B cell (primary cell): ENCODE measurements at regions not wholly inside any gene's neighbourhood (a gene's known extent, or its start where the extent isn't known, plus 50 kb on each side); places are given as distances from the start of the nearest gene placed in this dataset.

ENCODE experiments used
- ATAC-seq: fragments of 200-7000 bp; cut with Tn5 transposase; one replicate; pipeline ENCODE4 v1.10.0; 2021; ENCODE audit warnings: low read depth, mild to moderate bottlenecking, moderate number of reproducible peaks, moderate library complexity
- CTCF ChIA-PET: fragments of 350-600 bp; sonication (Branson Sonifier 250); formaldehyde crosslinking; loops from one replicate; lab custom pipeline; 2021; ENCODE audit warnings: antibody characterized with exemption, inconsistent platforms; lab: Charles Lee
- POLR2A ChIA-PET: fragments of 350-600 bp; sonication (Branson Sonifier 250); formaldehyde crosslinking; loops from one replicate; lab custom pipeline; 2021; ENCODE audit warnings: antibody characterized with exemption; lab: Charles Lee
- DNase-seq: peaks from one replicate; pipeline ENCODE4 v3.0.0; 2013
- H2AFZ ChIP-seq: 2 replicates; pipeline ENCODE4 v1.6.1; 2012; ENCODE audit warnings: mild to moderate bottlenecking, low read depth, low read length; ENCODE audit not compliant: insufficient read depth, poor library complexity, severe bottlenecking
- H3K27ac ChIP-seq, 2 donors: 1 replicate in 1 of 2; 2 replicates in 1 of 2; pipeline ENCODE4 v1.5.1; 2012 to 2013; ENCODE audit warnings: low read length in 2 of 2, mild to moderate bottlenecking in 2 of 2, moderate library complexity in 1 of 2
- H3K27me3 ChIP-seq, 4 experiments: fragments of 200-600 bp in 1 of 4; sonication (generic) in 1 of 4; replicated peaks in 1 of 4; 1 replicate in 2 of 4; 2 replicates in 2 of 4; pipeline versions ENCODE4 v1.6.1 to v1.7.0; 2013 to 2016; ENCODE audit warnings: low read length in 3 of 4, mild to moderate bottlenecking in 2 of 4, mixed read lengths in 1 of 4, moderate library complexity in 1 of 4; ENCODE audit not compliant: insufficient read depth in 4 of 4, control insufficient read depth in 3 of 4; ENCODE audit errors: control extremely low read depth in 1 of 4
- H3K36me3 ChIP-seq, 2 experiments: replicated peaks in 1 of 2; 1 replicate in 1 of 2; 2 replicates in 1 of 2; pipeline versions ENCODE4 v1.6.1 to v1.7.1; 2013; ENCODE audit warnings: low read length in 1 of 2; ENCODE audit not compliant: insufficient read depth in 2 of 2, control insufficient read depth in 1 of 2; ENCODE audit errors: control extremely low read depth in 1 of 2, extremely low read depth in 1 of 2
- H3K4me1 ChIP-seq, 2 donors: fragments of 200-600 bp in 1 of 2; sonication (generic) in 1 of 2; 1 replicate in 1 of 2; 2 replicates in 1 of 2; pipeline versions ENCODE4 v1.5.1 to v1.6.1; 2013 to 2017; ENCODE audit warnings: low read length in 2 of 2; ENCODE audit not compliant: control insufficient read depth in 2 of 2, insufficient read depth in 2 of 2
- H3K4me2 ChIP-seq: replicated peaks from 2 replicates; pipeline ENCODE3; 2012; ENCODE audit warnings: mild to moderate bottlenecking, low read depth, low read length; ENCODE audit not compliant: poor library complexity, severe bottlenecking
- H3K4me3 ChIP-seq, 5 experiments: fragments of 200-600 bp in 1 of 5; sonication (generic) in 1 of 5; 1 replicate in 3 of 5; 2 replicates in 2 of 5; pipeline versions ENCODE4 v1.5.1 to v1.7.0; 2011 to 2016; ENCODE audit warnings: low read length in 4 of 5, mild to moderate bottlenecking in 4 of 5, low read depth in 2 of 5, control low read depth in 1 of 5, moderate library complexity in 1 of 5; ENCODE audit not compliant: insufficient read depth in 1 of 5; ENCODE audit errors: control extremely low read depth in 1 of 5, extremely low read depth in 1 of 5
- H3K79me2 ChIP-seq: fragments of 200-600 bp; sonication (generic); one replicate; pipeline ENCODE4 v1.6.0; 2016; ENCODE audit warnings: low read length; ENCODE audit not compliant: control insufficient read depth, insufficient read depth
- H3K9ac ChIP-seq: fragments of 200-600 bp; sonication (generic); 2 replicates; pipeline ENCODE4 v1.6.1; 2017; ENCODE audit warnings: mild to moderate bottlenecking, low read length, moderate library complexity
- H3K9me3 ChIP-seq, 3 donors: one replicate each; pipeline versions ENCODE4 v1.6.1 to v1.7.1; 2013; ENCODE audit warnings: low read length in 2 of 3; ENCODE audit not compliant: control insufficient read depth in 2 of 3, insufficient read depth in 1 of 3; ENCODE audit errors: control extremely low read depth in 1 of 3
- H4K20me1 ChIP-seq: 2 replicates; pipeline ENCODE4 v1.6.0; 2012; ENCODE audit warnings: mild to moderate bottlenecking, low read length; ENCODE audit not compliant: insufficient read depth, control insufficient read depth, poor library complexity, severe bottlenecking
- H3K27ac Mint-ChIP-seq: one replicate; pipeline ENCODE4 v1.8.0; 2021; ENCODE audit warnings: mixed read lengths
- H3K27me3 Mint-ChIP-seq: one replicate; pipeline ENCODE4 v1.8.0; 2021; ENCODE audit warnings: mixed read lengths
- H3K4me1 Mint-ChIP-seq: one replicate; pipeline ENCODE4 v1.8.0; 2021; ENCODE audit warnings: mixed read lengths
- H3K4me3 Mint-ChIP-seq: one replicate; pipeline ENCODE4 v1.8.0; 2021; ENCODE audit warnings: mixed read lengths
- H3K9me3 Mint-ChIP-seq: one replicate; pipeline ENCODE4 v1.8.0; 2022; ENCODE audit warnings: mixed read lengths; ENCODE audit not compliant: insufficient read depth
- CTCF ChIP-seq: fragments of 200-600 bp; IDR thresholded peaks from one replicate; pipeline ENCODE4 v1.8.0; 2022; ENCODE audit warnings: antibody characterized with exemption, mild to moderate bottlenecking
- EZH2 ChIP-seq: IDR thresholded peaks from 2 replicates; pipeline ENCODE4 v1.6.1; 2012; ENCODE audit warnings: borderline replicate concordance, low read depth, mild to moderate bottlenecking, moderate library complexity, low read length; ENCODE audit not compliant: insufficient read depth, poor library complexity, severe bottlenecking
- WGBS: methylation state at CpG from one replicate; pipeline ENCODE4 v1.1.5; 2013; ENCODE audit warnings: missing lambda C conversion rate; ENCODE audit not compliant: insufficient coverage; 5-methylcytosine and 5-hydroxymethylcytosine counted together
- intact Hi-C: fragments of 100-400 bp; cut with micrococcal nuclease; formaldehyde crosslinking; loops from one replicate; pipeline ENCODE4 v1.10.0; 2022

- no peak overlapping the region for H3K9ac ChIP-seq
- H3K27ac Mint-ChIP-seq, result no peak overlapping the region
- H2AFZ ChIP-seq, result no peak overlapping the region
- H4K20me1 ChIP-seq, result no peaks in the 10 kb centered on the region
- no peak overlapping the region for H3K4me2 ChIP-seq
- H3K4me1 Mint-ChIP-seq, result no peaks in the 10 kb centered on the region
- ChIA-PET CTCF (no interaction called here), POLR2A (no interaction called here)
- DNase-seq, result no peak
- no CpG with 5 or more reads among the region's 1 CpG for WGBS
- H3K4me3 ChIP-seq, result no peak overlapping the region
- H3K27me3 Mint-ChIP-seq, result no peaks in the 10 kb centered on the region
- H3K27me3 ChIP-seq, result no peaks in the 10 kb centered on the region
- intact Hi-C loops, result no loop called here
- no peaks in the 10 kb centered on the region for H3K9me3 Mint-ChIP-seq
- H3K4me3 Mint-ChIP-seq, result no peak overlapping the region
- H3K79me2 ChIP-seq, result no peaks in the 10 kb centered on the region
- no peaks in the 10 kb centered on the region for H3K36me3 ChIP-seq
- peaks cover 0 to 2% (median 0%) of the 10 kb centered on the region in 3 donors for H3K9me3 ChIP-seq
- no peaks in the 10 kb centered on the region for H3K4me1 ChIP-seq
- H3K27ac ChIP-seq, result no peak overlapping the region
- TF ChIP-seq CTCF (no peak), EZH2 (no peak)
- ATAC-seq, result no peak
Measured at GRCh38 chr13:103758222-103758621, 692.0 kb upstream of the SLC10A2 start.

- DNase-seq, result no peak
- no peaks in the 10 kb centered on the region for H3K9me3 Mint-ChIP-seq
- CTCF ChIA-PET, result no interaction called here
- peaks cover 0 to 2% (median 0%) of the 10 kb centered on the region in 3 donors for H3K9me3 ChIP-seq
- no peaks in the 10 kb centered on the region for H3K27me3 ChIP-seq
- intact Hi-C loops, result no loop called here
- no peaks in the 10 kb centered on the region for H3K4me1 Mint-ChIP-seq
- H4K20me1 ChIP-seq, result no peaks in the 10 kb centered on the region
- H3K4me3 Mint-ChIP-seq, result no peak overlapping the region
- no peak overlapping the region for H3K27ac ChIP-seq
- no peak overlapping the region for H3K4me2 ChIP-seq
- H3K79me2 ChIP-seq, result no peaks in the 10 kb centered on the region
- no peak overlapping the region for H2AFZ ChIP-seq
- no peak overlapping the region for H3K9ac ChIP-seq
- ATAC-seq, result no peak
- H3K4me3 ChIP-seq, result no peak overlapping the region
- H3K27me3 Mint-ChIP-seq, result no peaks in the 10 kb centered on the region
- POLR2A ChIA-PET, result no interaction called here
- no peak overlapping the region for H3K27ac Mint-ChIP-seq
- TF ChIP-seq EZH2, result no peak
- no peak for TF ChIP-seq CTCF
- no peaks in the 10 kb centered on the region for H3K4me1 ChIP-seq
- H3K36me3 ChIP-seq, result no peaks in the 10 kb centered on the region
Measured at GRCh38 chr13:103757361-103757760, 691.1 kb upstream of the SLC10A2 start.
